Ovary (tissue), 3 donors: ENCODE measurements at regions not wholly inside any gene's neighbourhood (a gene's known extent, or its start where the extent isn't known, plus 50 kb on each side); places are given as distances from the start of the nearest gene placed in this dataset.

Source experiments
- EP300 ChIP-seq: sonication (generic); formaldehyde crosslinking; IDR thresholded peaks from one replicate; pipeline ENCODE4 v1.6.1; 2017; ENCODE audit warnings: antibody characterized with exemption
- POLR2A ChIP-seq: fragments of 450-650 bp; IDR thresholded peaks from one replicate; pipeline ENCODE4 v1.6.1; 2017; ENCODE audit warnings: antibody characterized with exemption, mild to moderate bottlenecking, moderate library complexity
- TF ChIP-seq, protein P1 (sequence below), 3 donors: fragments of 450-650 bp in 2 of 3; fragments of 200-600 bp in 1 of 3; IDR thresholded peaks; one replicate each; pipeline versions ENCODE4 v1.5.1 to v1.8.0; 2016 to 2022; ENCODE audit warnings: antibody characterized with exemption in 3 of 3, mild to moderate bottlenecking in 1 of 3
- donor health status: DM: no; HTN: no; CAD: no.

DNA sequence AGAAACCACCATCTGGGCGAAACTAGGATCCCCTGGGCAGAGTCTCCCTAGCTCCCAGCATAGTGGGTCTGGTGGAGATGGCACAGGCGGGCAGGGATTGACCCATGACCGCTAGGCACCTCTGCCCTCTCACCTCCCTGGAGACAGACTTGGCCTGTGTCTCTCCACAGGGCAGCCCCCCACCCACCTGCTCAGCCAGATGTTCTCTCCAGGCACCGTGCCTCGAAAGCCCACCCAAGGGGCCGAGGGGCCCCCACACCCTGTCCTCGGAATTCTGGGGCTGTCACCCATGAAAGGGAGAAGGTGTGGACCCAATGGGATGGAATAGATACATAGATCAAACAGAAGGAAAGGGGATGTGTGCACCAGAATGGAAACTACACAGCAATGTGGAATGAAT, 229.1 kb upstream of the RTL1 start:
- TF ChIP-seq, protein P1, sequence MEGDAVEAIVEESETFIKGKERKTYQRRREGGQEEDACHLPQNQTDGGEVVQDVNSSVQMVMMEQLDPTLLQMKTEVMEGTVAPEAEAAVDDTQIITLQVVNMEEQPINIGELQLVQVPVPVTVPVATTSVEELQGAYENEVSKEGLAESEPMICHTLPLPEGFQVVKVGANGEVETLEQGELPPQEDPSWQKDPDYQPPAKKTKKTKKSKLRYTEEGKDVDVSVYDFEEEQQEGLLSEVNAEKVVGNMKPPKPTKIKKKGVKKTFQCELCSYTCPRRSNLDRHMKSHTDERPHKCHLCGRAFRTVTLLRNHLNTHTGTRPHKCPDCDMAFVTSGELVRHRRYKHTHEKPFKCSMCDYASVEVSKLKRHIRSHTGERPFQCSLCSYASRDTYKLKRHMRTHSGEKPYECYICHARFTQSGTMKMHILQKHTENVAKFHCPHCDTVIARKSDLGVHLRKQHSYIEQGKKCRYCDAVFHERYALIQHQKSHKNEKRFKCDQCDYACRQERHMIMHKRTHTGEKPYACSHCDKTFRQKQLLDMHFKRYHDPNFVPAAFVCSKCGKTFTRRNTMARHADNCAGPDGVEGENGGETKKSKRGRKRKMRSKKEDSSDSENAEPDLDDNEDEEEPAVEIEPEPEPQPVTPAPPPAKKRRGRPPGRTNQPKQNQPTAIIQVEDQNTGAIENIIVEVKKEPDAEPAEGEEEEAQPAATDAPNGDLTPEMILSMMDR (IDR thresholded peaks at IDR 0.05) = no peak
- TF ChIP-seq EP300 = no peak
- TF ChIP-seq POLR2A = no peak
